Astrocyte (in vitro differentiated cells and primary cell): ENCODE measurements at regions not wholly inside any gene's neighbourhood (a gene's known extent, or its start where the extent isn't known, plus 50 kb on each side); places are given as distances from the start of the nearest gene placed in this dataset.

Experiments used
- CTCF ChIP-seq: IDR thresholded peaks from 2 replicates; pipeline ENCODE4 v1.5.1; 2011; ENCODE audit warnings: low read depth, mild to moderate bottlenecking, inconsistent platforms, low read length, moderate library complexity; ENCODE audit not compliant: insufficient read depth
- EZH2 ChIP-seq: IDR thresholded peaks from 2 replicates; pipeline ENCODE4 v1.6.1; 2012; ENCODE audit warnings: mild to moderate bottlenecking, low read length, inconsistent platforms; ENCODE audit not compliant: insufficient read depth

- TF ChIP-seq CTCF (no peak), EZH2 (no peak)
Measured at GRCh38 chr1:82837766-82838465, 1037.2 kb downstream of the ADGRL2 start.
